ES-I3 (cell line): ENCODE measurements at regions not wholly inside any gene's neighbourhood (a gene's known extent, or its start where the extent isn't known, plus 50 kb on each side); places are given as distances from the start of the nearest gene placed in this dataset.
"Not testable (repeated sequence)": the region's sequence is repeated elsewhere in the genome, so short reads cannot be mapped to it uniquely, and the experiment has no call there.

Experiments
- H3K36me3 ChIP-seq: 2 replicates; pipeline ENCODE4 v1.6.1; 2013; ENCODE audit warnings: mild to moderate bottlenecking, low read length, control low read depth, moderate library complexity; ENCODE audit not compliant: insufficient read depth
- H3K4me1 ChIP-seq: 2 replicates; pipeline ENCODE4 v1.6.1; 2013; ENCODE audit warnings: mild to moderate bottlenecking, control low read depth, low read length; ENCODE audit not compliant: insufficient read depth
- H3K9ac ChIP-seq: 2 replicates; pipeline ENCODE4 v1.6.1; 2013; ENCODE audit warnings: low read depth, mild to moderate bottlenecking, low read length, moderate library complexity
- H3K9me3 ChIP-seq: 2 replicates; pipeline ENCODE4 v1.6.1; 2013; ENCODE audit warnings: mild to moderate bottlenecking, low read length, moderate library complexity; ENCODE audit not compliant: control insufficient read depth, insufficient read depth

DNA sequence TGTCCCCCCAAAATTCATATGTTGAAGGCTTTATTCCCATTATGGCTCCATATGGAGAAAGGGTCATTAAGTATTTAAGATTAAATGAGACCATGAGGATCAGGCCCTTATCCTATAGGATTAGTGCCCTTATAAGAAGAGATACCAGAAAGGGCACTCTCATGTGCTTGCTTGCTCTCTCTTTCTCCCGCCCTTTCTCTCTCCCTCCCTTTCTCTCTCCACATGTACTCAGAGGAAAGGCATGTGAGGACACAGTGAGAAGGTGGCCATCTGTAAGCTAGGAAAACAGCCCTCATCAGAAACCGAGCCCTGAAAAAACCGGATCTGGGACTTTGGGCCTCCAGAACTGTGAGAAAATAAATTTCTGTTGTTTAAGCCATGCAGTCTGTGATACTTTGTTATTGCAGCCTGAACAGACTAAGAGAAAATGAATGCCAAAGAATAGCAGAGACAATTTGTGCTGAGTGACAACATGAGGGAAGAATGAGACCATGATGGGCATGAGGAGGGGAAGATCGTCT, 300.0 kb upstream of the SLC39A10 start:
- Histone ChIP-seq H3K4me1 (peaks cover 10% of the 10 kb centered on the region; the same call in 1 of the 2 replicates), H3K9me3 (no peaks in the 10 kb centered on the region), H3K36me3 (no peaks in the 10 kb centered on the region), H3K9ac (no peak overlapping the region)

DNA sequence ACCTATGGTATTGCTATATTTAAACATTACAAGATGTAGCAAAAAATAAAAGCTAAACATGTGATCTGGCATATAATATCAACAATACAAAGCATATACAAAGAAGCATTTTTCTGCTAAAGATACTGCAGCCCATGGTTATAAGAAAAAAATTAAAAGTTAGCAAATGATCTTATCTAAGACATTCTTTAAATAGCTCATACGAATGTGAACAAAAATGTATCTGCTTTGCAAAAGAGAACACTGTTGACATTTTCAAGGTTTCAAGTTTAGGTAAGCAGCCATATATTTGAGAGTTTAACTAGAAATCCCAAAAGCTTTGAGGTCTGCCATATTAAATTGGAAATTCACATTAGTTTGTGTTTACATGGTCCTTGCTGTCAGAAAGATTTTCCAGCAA, 301.0 kb upstream of the SLC39A10 start:
- Histone ChIP-seq H3K9ac (no peak overlapping the region), H3K36me3 (no peaks in the 10 kb centered on the region), H3K9me3 (no peaks in the 10 kb centered on the region), H3K4me1 (peaks cover 10% of the 10 kb centered on the region; the same call in 1 of the 2 replicates)

GRCh38 chr2:195352581-195352980, 304.4 kb upstream of the SLC39A10 start:
- H3K9ac ChIP-seq = no peak overlapping the region
- no peaks in the 10 kb centered on the region for H3K36me3 ChIP-seq
- H3K4me1 ChIP-seq = peaks cover 10% of the 10 kb centered on the region; the same call in 1 of the 2 replicates
- no peaks in the 10 kb centered on the region for H3K9me3 ChIP-seq

DNA sequence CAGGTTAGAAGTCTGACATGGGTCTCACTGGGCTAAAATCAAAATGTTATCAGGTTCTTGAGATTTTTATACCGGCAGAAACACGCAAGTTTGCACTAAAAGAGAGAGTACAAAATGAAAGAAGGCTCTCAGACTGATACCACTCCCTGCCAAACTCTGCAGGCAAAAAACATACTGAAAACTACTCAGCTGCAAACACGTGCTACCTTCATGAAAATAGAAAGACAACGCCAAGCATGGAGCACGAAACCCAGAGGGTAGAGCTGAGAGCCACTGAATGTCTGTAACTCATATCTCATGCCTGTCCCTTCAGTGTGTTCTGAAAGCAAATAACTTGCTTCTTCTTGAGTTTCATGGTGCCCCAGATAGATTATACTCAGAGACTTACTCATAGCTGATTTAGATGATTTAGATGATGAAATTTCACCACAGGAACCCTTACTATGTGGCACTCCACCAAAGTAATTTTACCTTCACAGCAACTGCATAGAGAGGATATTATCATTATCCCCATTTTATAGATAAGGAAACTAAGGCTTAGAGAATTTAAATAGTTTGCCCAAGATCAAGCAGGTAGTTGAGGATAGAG, 313.0 kb upstream of the SLC39A10 start:
- Histone ChIP-seq H3K9ac (no peak overlapping the region), H3K4me1 (no peaks in the 10 kb centered on the region), H3K9me3 (no peaks in the 10 kb centered on the region), H3K36me3 (no peaks in the 10 kb centered on the region)

DNA sequence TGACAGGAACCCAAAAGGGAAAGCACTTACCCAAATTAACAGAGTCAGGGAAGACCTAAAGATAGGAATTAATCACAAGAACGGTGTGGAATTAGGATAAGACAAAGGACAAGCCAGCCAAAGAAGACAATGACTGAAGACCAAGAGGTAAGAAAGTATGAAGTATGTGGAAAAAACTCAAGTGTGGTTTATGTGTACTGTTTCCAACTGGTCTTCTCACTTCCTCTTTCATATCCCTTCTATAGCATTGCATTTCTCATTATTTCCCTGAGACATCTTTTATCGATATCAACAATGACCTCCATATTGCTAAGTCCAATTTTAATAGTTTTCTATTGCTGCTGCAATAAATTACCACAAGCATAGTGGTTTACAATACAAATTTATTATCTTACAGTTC, 313.5 kb upstream of the SLC39A10 start:
- Histone ChIP-seq H3K9ac (no peak overlapping the region), H3K4me1 (no peaks in the 10 kb centered on the region), H3K36me3 (no peaks in the 10 kb centered on the region), H3K9me3 (no peaks in the 10 kb centered on the region)

- H3K9me3 ChIP-seq = no peaks in the 10 kb centered on the region
- no peaks in the 10 kb centered on the region for H3K36me3 ChIP-seq
- no peaks in the 10 kb centered on the region for H3K4me1 ChIP-seq
Measured at GRCh38 chr2:195342061-195342460, 315.0 kb upstream of the SLC39A10 start.

DNA sequence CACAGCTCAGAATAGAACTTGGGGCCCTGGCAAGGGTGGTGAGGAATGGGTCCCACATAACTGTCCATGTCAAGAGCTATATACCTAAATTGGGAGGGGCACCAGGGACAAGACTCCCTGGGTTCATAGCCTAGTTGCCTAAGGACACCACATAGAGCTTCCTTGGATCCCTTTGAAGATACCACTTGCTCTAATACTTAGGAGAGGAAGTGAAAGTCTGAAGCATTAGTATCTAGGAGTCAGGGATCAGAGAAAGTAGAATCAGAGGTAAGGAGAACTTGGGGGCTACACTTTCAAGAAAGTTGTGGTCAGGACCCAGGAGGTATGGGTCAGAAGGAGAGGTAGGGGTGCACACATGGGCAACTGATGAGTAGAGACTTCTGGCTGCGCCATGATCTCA, 318.2 kb upstream of the SLC39A10 start:
- Histone ChIP-seq H3K36me3 (no peaks in the 10 kb centered on the region), H3K4me1 (no peaks in the 10 kb centered on the region), H3K9me3 (no peaks in the 10 kb centered on the region), H3K9ac (no peak overlapping the region)

More at GRCh38 chr2:195342061-195342460, 315.0 kb upstream of the SLC39A10 start:
- H3K9ac ChIP-seq = no peak overlapping the region

DNA sequence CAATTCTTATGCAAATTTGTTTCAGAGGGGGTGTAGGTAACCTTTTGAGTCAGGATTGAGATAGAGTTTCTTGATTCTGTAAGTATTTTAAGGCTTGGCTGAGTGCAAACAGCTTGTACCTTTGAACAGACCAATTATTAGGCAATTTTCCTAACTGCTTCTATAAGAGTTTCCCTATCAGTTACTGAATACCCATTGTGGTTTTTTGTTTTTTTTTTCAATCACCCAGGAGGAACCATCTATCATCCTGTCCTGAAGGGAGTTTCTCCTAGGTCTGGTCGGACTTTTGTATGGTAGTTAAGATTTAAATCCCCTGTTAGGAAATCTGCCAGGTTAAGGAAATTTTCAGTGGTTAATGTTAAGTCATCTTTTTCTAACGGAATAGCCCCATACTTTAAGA, 319.4 kb upstream of the SLC39A10 start:
- H3K9me3 ChIP-seq = no peaks in the 10 kb centered on the region
- H3K9ac ChIP-seq = no peak overlapping the region
- no peaks in the 10 kb centered on the region for H3K36me3 ChIP-seq
- no peaks in the 10 kb centered on the region for H3K4me1 ChIP-seq

- Histone ChIP-seq H3K36me3 (no peaks in the 10 kb centered on the region), H3K4me1 (no peaks in the 10 kb centered on the region), H3K9ac (no peak overlapping the region), H3K9me3 (no peaks in the 10 kb centered on the region)
Measured at GRCh38 chr2:195333869-195334268, 323.2 kb upstream of the SLC39A10 start.

GRCh38 chr2:195331966-195332365, 325.1 kb upstream of the SLC39A10 start:
- H3K4me1 ChIP-seq = no peaks in the 10 kb centered on the region
- H3K9me3 ChIP-seq = no peaks in the 10 kb centered on the region
- no peaks in the 10 kb centered on the region for H3K36me3 ChIP-seq
- no peak overlapping the region for H3K9ac ChIP-seq

DNA sequence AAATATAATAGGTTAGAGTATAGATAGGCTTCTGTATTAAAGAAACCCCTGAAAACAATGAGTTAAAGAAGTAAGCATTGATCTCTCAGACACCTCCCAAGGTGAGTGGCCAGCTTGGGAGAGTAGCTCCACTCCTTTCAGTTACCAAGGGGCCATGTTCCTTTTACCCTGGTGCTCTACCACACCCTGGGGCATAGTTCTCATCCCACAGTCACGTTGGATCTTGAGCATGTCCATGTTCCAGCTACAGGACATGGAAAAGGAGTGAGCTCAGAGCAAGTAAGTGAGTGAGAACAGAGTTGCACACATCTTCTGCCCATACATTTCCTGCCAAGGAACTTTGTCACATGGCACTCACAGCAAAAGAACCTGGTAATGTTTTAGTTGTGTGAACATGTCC, 325.9 kb upstream of the SLC39A10 start:
- Histone ChIP-seq H3K4me1 (no peaks in the 10 kb centered on the region), H3K9me3 (no peaks in the 10 kb centered on the region), H3K36me3 (no peaks in the 10 kb centered on the region), H3K9ac (no peak overlapping the region)

- Histone ChIP-seq H3K4me1 (no peaks in the 10 kb centered on the region), H3K9me3 (no peaks in the 10 kb centered on the region), H3K9ac (no peak overlapping the region), H3K36me3 (no peaks in the 10 kb centered on the region)
Measured at GRCh38 chr2:195330513-195330956, 326.5 kb upstream of the SLC39A10 start.

GRCh38 chr2:195329784-195330183, 327.2 kb upstream of the SLC39A10 start:
- not testable (repeated sequence) for H3K4me1 ChIP-seq, H3K36me3 ChIP-seq, H3K9ac ChIP-seq, H3K9me3 ChIP-seq

DNA sequence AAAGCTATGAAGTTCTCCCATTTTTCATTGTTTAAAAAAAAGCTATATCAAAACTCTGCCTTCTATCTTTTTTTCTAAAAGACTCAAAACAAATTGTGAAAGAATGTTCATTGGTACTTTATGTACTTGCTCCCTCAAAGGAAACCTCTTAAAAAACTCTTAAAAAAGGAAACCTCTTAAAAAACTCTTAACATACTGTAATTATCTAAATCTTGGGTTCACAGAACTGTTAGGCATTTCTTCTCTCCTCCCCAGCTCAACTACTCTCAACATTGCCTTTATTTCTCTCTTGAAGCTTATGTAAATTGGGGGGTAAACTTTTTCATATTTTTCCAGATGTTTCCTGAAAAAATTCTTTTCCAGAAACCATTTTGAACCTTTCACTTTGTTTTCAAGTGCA, 330.5 kb upstream of the SLC39A10 start:
- H3K4me1 ChIP-seq = no peaks in the 10 kb centered on the region
- H3K9me3 ChIP-seq = no peaks in the 10 kb centered on the region
- H3K9ac ChIP-seq = no peak overlapping the region
- H3K36me3 ChIP-seq = no peaks in the 10 kb centered on the region

DNA sequence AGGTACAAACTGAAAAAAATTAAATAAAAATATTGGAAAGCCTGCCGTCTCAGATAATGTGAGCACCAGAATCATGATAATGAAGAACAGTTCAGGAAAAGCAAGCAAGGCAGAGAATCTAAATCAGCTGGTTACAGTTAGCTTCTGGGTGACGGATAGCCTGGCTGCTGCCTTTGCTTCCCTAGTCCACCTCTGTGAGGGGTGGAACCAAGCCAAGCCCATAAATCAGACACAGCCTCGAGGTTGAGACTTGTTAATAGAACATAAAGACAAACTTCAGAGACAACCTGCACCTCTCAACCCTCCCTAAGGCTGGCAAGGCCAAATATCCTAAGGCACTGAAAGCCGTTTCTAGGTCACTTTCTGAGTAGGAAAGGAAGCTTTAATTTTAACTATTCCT, 334.7 kb upstream of the SLC39A10 start:
- no peak overlapping the region for H3K9ac ChIP-seq

More for the DNA sequence above, 334.7 kb upstream of the SLC39A10 start:
- Histone ChIP-seq H3K36me3 (no peaks in the 10 kb centered on the region), H3K9me3 (no peaks in the 10 kb centered on the region), H3K4me1 (no peaks in the 10 kb centered on the region)
